D721Med (cell line): ENCODE measurements at regions not wholly inside any gene's neighbourhood (a gene's known extent, or its start where the extent isn't known, plus 50 kb on each side); places are given as distances from the start of the nearest gene placed in this dataset.

ENCODE experiments used
- DNase-seq: peaks from one replicate; pipeline ENCODE4 v3.0.0; 2011; ENCODE audit warnings: low spot score; ENCODE audit not compliant: insufficient read length
- FAIRE-seq: peaks from 2 replicates; lab custom pipeline; 2011; peaks lifted over from hg19 to GRCh38; lab: Jason Lieb, UNC
- CTCF ChIP-seq: IDR thresholded peaks from 2 replicates; pipeline ENCODE4 v1.5.1; 2012; ENCODE audit warnings: mild to moderate bottlenecking, control low read depth; ENCODE audit not compliant: insufficient read depth; ENCODE audit errors: missing control alignments

- FAIRE-seq, result no peak
- TF ChIP-seq CTCF, result no peak
- no peak for DNase-seq
Observed at GRCh38 chr1:115577513-115577912, 64.3 kb upstream of the VANGL1 start.

- FAIRE-seq, result no peak
- DNase-seq, result no peak
- no peak for TF ChIP-seq CTCF
Observed at GRCh38 chr1:115575661-115576060, 66.1 kb upstream of the VANGL1 start.

- TF ChIP-seq CTCF, result no peak
- FAIRE-seq, result no peak
- DNase-seq, result no peak
Observed at GRCh38 chr1:115572710-115573109, 69.1 kb upstream of the VANGL1 start.

GRCh38 chr1:115567431-115567830 lies 74.3 kb upstream of the VANGL1 start:
- FAIRE-seq, result no peak
- DNase-seq, result no peak
- TF ChIP-seq CTCF, result no peak

- no peak for DNase-seq
- TF ChIP-seq CTCF, result no peak
- FAIRE-seq, result no peak
Observed at GRCh38 chr1:115565791-115566190, 76.0 kb upstream of the VANGL1 start.

GRCh38 chr1:115565353-115565752 lies 76.4 kb upstream of the VANGL1 start:
- TF ChIP-seq CTCF, result no peak
- no peak for FAIRE-seq

GRCh38 chr1:115564201-115564600 lies 77.6 kb upstream of the VANGL1 start:
- FAIRE-seq (no peak), DNase-seq (no peak)
- TF ChIP-seq CTCF, result no peak

More at GRCh38 chr1:115565353-115565752, 76.4 kb upstream of the VANGL1 start:
- no peak for DNase-seq
